Cardiac septum (tissue), 1 donor: ENCODE measurements at regions not wholly inside any gene's neighbourhood (a gene's known extent, or its start where the extent isn't known, plus 50 kb on each side); places are given as distances from the start of the nearest gene placed in this dataset.
"Not testable (repeated sequence)": the region's sequence is repeated elsewhere in the genome, so short reads cannot be mapped to it uniquely, and the experiment has no call there.

Source experiments
- DNase-seq: peaks from one replicate; pipeline ENCODE4 v3.0.0-alpha.2; 2020; ENCODE audit warnings: low spot score
- intact Hi-C: fragments of 100-400 bp; cut with DNase I; formaldehyde crosslinking; loops from one replicate; pipeline ENCODE4 v1.14.0; 2022
- donor health status: DM: no; HTN: no; CAD: no.

- intact Hi-C loops: no loop called here
- no peak for DNase-seq
Measured at GRCh38 chr2:224098481-224099230, 59.6 kb upstream of the SERPINE2 start.

- DNase-seq: no peak
- intact Hi-C loops: no loop called here
Measured at GRCh38 chr2:224094413-224094812, 55.3 kb upstream of the SERPINE2 start.

GRCh38 chr2:224091671-224092070 is 52.6 kb upstream of the SERPINE2 start:
- intact Hi-C loops, DNase-seq: not testable (repeated sequence)

GRCh38 chr2:224089606-224090005 is 50.5 kb upstream of the SERPINE2 start:
- DNase-seq, intact Hi-C loops: not testable (repeated sequence)
